Hematopoietic multipotent progenitor cell treated with erythropoietin and hydrocortisone succinate and interleukin-3 and kit ligand, for 17 days (in vitro differentiated cells): ENCODE measurements at regions not wholly inside any gene's neighbourhood (a gene's known extent, or its start where the extent isn't known, plus 50 kb on each side); places are given as distances from the start of the nearest gene placed in this dataset.

Experiments used
- DNase-seq: peaks from one replicate; pipeline ENCODE4 v3.0.0-alpha.2; 2015; ENCODE audit warnings: low spot score

DNA sequence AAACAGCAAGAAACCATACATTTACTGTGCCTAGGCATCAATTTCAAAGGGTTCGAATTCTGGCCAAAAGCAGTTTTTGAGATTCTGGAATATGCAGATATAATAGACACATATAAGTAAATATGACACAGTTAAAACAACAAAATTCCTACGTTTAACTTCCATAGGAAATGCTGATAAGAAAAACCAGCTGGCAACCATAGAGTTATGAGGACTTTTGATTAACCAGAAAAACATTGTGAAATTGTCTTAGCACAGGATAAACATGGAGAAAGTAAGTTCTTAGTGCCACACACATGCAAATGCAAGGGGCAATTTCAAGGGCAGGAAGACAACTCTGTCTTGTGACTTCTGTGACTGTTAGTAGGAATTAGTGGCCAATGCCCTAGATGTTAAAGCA is 702.1 kb downstream of the TNS3 start:
- DNase-seq = no peak

DNA sequence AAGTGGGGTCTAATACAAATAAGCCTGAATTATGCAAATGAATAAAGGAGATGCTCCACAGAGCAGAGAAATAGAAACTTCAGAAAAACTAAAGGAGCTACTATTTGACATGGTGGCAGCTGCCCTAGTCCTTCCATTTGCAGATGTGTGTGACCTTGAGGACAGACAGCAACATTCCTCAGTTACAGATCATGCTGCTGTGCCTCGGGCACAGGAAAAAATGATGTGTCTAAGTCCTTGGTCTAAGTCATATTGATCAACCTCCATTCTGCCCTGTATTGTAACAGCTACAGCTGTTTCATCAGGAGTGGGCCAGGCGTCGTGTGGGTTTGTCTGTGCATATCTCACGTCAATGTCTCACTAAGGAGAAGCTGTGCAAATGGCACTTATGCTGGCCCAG is 710.4 kb downstream of the TNS3 start:
- DNase-seq = no peak

- no peak for DNase-seq
Observed at GRCh38 chr7:46864716-46865115, 717.2 kb downstream of the TNS3 start.

DNA sequence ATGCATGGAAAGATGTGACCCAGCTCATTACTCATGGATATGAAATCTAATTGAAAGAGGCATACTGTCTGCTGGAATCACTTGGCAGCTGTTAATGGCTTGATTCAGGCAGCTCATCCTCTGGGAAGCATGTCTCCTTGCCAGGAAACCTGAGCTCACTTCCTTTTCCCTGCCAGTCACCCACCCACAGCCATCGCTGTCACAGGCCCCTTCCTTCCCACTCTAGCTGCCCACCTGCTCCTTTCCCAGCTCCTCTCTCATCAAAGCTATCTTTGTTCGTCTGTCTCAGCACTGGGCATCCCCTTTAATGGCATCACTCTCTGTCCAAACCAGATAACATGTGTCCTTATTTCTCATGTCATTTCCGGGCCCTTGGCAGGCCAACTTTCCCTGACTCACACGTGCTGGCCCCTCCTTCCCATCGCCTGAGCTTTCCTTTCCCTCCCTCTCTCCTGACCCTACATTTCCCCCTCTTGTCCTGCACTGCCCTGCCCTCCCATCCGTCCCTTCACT is 721.9 kb downstream of the TNS3 start:
- no peak for DNase-seq

GRCh38 chr7:46855851-46856250 is 726.1 kb downstream of the TNS3 start:
- DNase-seq = no peak

DNA sequence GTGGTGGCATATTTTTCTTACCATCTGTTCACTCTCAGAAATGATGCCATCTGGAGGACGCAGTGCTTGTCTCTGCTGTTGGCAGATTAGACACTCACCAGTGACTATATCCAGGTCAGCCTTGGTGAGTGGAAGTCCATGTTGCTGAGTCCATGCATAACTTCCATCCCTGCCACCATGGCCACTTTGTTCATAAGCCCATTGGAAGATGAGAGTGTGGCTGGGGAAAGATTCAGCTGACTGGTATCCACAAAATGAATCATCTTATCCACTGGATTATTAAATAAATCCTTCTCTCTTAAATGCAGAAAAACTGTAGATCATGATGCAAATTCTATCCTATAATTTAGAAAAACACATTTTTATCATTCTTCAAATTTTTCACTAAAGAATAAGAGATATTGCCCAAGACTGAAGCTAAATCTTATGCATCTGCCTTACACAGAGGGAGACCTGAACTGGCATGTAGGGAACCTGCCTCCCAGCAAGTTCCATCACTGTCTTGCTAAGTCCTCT is 726.9 kb downstream of the TNS3 start:
- no peak for DNase-seq

DNA sequence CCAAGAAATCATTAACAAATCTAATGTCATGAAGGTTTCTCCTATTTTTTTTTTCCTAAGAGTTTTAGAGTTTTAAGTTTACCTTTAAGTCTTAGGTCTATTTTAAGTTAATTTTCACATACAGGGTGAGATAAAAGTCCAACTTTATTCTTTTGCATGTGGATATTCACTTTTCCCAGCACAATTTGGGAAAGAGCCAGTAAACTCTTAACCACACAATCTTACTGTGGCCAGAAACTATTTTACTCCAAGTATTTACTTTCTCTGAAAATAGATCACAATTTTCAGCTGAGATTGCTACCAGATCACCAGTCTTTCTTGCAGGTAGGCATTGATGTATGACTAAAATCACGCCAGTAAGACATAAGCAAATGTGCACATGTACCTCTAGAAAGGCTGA is 728.5 kb downstream of the TNS3 start:
- no peak for DNase-seq

- no peak for DNase-seq
Observed at GRCh38 chr7:46852795-46853194, 729.1 kb downstream of the TNS3 start.

GRCh38 chr7:46850563-46851330 is 731.2 kb downstream of the TNS3 start:
- DNase-seq = no peak

- DNase-seq = no peak
Observed at GRCh38 chr7:46848944-46849343, 733.0 kb downstream of the TNS3 start.

DNA sequence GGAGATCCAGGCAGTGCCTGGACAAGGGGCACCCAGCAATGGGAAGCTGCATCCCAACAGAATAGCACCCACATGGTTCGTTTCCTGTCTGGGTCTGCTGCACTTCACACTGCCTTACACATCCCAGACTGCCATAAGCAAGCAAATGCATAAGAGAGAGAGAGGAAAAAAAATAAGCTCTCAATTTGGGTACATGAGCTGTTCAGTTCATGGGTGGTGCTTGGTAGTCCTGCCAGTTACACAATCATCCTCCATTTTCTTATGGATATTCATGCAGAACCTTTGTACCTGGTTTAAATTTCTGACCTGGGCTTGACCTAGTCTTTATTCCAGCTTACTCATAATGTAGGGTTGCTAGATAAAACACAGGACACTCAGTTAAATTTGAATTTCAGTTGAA is 733.6 kb downstream of the TNS3 start:
- no peak for DNase-seq

DNA sequence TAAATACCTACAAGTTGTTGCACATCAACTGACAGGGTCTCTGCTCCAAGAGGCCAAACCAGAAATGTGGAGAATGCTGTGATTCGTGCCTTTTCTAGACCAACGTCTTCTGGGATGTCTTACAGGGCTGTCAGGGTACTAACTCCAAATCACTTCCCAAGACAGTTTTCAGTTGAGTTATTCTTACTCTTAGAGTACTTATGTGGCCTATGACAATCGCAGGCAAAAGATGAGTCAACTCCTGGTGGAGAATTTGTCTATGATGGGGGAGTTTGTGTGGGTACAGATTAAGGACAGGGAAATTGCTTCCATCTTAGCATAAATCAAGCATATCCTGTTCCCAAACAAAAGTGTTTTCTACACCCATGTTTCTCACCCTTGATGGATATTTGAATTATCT is 734.8 kb downstream of the TNS3 start:
- no peak for DNase-seq

- DNase-seq = no peak
Observed at GRCh38 chr7:46844486-46844885, 737.4 kb downstream of the TNS3 start.

DNA sequence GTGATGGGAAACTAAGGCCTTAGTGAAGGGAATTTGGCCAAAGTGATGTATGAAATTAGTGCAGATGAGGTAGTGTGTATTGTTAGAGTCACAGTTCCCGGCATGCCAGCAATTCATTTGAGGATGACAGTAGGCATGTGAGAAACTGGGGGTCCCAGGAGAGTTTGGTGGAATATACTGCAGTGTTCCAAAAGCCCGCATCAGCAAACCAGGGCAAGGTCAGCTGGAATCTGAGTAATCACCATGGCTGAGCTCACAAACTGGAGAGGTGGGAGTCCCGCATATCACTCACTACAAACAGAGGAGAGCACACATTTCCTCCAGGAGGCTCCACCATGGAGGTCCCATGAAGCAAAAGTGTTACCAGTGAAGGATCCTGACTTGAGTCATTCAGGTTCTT is 740.7 kb downstream of the TNS3 start:
- no peak for DNase-seq

GRCh38 chr7:46839651-46840050 is 742.3 kb downstream of the TNS3 start:
- DNase-seq = no peak

DNA sequence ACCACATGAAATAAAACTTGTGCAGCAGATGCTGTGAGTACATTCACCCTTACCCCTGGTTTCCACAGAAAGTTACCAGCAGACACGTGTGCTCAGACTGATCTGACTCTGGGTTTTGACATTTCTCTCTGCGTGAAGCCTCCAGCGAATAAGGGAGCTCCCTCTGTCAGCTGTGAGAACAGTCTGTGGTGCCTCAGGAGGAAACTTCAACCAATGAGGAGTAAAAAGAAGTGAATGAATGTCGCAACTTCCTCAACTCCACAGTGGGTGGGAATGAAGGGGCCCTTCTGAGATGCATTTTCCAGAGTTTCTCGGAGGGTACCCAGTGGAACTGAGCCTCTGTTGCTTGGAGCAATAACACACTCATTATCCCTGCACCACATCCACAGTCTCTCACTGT is 743.4 kb downstream of the TNS3 start:
- DNase-seq = no peak

DNA sequence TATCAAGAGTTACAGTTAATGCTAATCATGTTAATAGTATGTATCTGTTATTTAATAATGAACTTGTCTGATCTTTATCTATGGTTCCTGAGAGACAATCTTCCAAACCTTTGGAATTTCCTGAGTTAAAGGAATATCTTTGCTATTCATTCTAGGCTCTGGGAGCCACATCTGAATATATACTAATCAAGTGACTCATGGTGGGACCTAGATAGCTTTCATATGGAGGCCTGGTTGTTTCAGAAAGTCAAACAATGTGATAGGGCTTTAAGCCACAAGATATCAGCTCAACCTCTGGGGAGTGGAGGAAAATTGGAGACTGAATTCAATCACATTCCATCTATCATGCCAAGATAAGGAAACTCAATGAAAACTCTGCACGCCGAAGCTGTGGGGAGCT is 746.4 kb downstream of the TNS3 start:
- DNase-seq = no peak

DNA sequence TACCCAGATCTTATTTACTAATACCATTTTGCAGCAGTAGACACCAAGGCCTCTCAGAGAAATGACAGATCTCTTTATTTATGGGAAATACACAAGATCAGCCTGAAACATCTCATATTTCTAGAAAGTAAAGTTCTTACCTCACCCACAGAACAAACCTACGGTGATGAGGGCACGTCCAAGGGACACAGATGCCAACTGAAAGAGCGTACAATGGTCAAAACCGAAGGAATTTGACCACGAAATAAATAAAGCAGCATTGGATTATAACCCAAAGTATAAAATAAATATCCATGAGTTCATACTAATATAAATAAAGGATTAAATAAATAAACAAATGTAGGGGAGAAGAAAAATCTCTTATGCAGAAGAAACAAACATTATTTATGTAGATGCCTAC is 747.0 kb downstream of the TNS3 start:
- DNase-seq = no peak

DNA sequence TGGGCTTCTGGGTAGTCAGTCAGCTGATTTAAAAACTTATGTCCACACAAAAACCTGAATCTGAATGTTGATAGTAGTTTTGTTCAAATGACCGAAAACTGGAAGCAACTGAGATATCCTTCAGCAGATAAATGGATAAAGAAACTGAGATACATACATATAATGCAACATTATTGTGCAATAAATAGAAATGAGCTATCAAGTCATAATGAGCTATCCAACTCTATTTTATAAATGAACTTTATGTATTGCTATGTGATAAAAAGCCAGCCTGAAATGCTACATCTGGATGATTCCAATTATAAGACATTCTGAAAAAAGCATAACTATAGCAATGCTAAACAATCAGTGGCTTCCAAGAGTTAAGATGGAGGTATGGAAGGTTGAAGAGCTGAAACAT is 748.7 kb downstream of the TNS3 start:
- DNase-seq = no peak

DNA sequence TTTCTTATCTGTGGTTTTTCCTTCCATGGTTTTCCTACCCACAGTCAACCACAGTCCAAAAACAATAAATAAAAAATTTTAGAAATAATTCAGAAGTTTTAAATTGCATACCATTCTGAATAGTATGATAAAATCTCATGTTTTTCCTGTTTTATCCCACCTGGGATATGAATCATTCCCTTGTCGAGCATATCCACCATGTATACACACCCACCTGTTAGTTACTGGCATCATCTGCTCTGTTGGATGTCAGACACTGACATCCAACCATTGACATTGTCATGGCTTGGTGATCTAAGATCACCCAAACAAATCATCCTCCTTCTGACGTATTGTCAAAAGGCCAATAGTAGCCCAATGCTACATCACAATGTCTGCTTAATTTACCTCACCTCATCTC is 749.8 kb downstream of the TNS3 start:
- no peak for DNase-seq

DNA sequence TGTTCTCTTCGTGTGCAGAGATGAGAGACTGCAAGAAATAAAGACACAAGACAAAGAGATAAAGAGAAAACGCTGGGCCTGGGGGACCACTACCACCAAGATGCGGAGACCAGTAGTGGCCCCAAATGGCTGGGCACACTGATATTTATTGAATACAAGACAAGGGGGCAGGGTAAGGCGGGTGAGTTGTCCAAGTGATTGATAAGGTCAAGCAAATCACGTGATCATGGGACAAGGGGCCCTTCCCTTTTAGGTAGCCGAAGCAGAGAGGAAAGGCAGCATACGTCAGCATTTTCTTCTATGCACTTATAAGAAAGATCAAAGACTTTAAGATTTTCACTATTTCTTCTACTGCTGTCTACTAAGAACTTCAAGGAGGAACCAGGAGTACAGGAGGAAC is 762.1 kb downstream of the TNS3 start:
- DNase-seq = no peak

DNA sequence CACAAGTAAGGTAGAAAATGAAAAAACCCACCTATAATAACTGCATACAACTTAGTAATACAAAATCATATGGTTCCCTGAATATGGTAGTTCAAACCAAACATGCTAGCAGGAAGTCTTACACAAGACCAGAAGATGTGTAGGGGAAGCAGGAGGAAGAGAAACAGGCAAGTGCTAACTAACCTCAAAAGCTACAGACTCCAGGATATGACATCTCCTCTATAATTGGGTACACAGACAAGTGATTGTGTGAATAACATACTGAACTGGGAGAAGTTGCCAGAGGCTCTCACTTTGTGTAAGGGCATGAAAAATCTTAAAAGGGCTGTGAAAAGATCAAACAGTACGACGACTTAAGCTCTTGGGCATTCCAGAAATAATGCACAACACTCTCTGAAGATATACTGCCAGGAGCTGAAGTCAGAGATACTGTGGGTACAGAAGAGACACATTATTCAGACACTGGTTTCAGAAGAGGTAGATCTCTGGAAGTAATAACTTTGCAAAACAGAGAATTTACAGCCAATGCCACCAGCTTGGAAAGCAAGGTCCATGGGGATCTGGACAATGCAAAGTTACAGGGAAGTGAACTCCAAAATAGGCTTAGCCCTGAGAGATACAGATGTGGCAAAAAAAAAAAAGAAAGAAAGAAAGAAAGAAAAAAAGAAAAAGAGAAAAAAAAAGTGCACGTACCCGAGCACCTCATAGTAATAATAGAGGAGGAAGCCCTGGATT is 767.2 kb downstream of the TNS3 start:
- DNase-seq = no peak

GRCh38 chr7:46812101-46812675 is 769.7 kb downstream of the TNS3 start:
- no peak for DNase-seq
